ENCODE measurements at regions not wholly inside any gene's neighbourhood (a gene's known extent, or its start where the extent isn't known, plus 50 kb on each side); places are given as distances from the start of the nearest gene placed in this dataset.
"Not testable (repeated sequence)": the region's sequence is repeated elsewhere in the genome, so short reads cannot be mapped to it uniquely, and the experiment has no call there.

DNA sequence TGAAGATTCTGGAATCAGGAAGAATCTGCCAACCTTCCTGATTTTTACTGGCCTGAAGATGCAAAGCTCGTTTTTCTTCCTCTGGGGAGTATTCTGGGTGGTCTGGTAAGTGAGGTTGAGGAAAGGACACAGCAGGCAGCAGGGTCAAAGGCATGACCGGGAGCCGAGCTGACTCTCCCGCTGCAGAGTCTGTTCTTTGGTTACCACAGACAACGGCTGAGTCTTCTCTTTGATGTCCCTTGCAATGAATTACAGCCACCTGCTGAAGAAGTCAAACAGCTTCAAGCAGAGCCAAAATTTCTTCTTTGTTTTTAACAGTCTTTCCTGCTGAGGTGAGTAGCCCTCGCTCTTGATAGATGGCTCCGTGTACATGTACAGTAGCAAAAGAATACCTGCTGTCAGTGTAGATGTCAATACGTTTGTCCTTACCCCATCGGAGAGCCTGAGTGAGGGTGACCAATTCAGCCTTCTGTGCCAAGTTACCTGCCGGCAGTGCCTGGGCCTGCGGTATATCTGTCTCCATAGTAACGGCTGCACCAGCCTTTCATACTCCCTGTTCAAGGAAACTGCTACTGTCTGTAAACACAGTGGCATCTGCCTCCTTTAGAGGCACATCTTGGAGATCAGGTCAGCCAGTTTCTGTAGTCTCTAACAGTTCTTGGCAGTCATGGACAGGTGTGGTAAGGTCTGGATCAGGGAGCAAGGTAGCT, 76.4 kb downstream of the PRR15 start:
- no peak for DNase-seq (ENCODE audit: low read depth)
- no peak overlapping the region for H3K4me3 ChIP-seq (ENCODE audit: low read depth, low read length)
- TF ChIP-seq, protein P1, sequence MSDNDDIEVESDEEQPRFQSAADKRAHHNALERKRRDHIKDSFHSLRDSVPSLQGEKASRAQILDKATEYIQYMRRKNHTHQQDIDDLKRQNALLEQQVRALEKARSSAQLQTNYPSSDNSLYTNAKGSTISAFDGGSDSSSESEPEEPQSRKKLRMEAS (IDR thresholded peaks at IDR 0.05; ENCODE audit: low read depth, low read length): no peak
- TF ChIP-seq MYC (IDR thresholded peaks at IDR 0.05; ENCODE audit: low read depth, low read length): no peak
- TF ChIP-seq CTCF (IDR thresholded peaks at IDR 0.05; ENCODE audit: low read depth, low read length): no peak
- no peak for TF ChIP-seq POLR2A (IDR thresholded peaks at IDR 0.05; ENCODE audit: extremely low read depth, insufficient read length)

DNA sequence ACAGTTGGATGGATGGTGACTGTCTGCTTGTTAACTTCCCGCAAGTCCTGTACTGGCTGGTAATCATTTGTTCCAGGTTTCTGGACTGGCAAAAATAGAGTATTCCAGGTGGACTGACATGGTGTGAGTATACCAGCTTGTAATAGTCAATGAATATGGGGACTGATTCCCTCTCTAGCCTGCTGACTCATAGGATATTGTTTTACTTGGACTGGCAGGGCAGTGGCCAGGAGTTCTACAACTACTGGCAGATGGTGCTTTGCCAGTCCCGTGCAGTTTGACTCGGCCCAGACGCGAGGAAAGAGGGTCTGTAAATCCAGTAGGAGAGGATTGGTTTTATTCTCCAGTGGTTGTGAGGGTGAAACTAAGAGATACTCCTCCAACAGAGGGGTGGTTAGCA, 78.0 kb downstream of the PRR15 start:
- TF ChIP-seq, protein P1 (IDR thresholded peaks at IDR 0.05; ENCODE audit: low read depth, low read length): no peak
- TF ChIP-seq CTCF (IDR thresholded peaks at IDR 0.05; ENCODE audit: low read depth, low read length) (no peak), MYC (IDR thresholded peaks at IDR 0.05; ENCODE audit: low read depth, low read length) (no peak), POLR2A (IDR thresholded peaks at IDR 0.05; ENCODE audit: extremely low read depth, insufficient read length) (no peak)
- H3K4me3 ChIP-seq (ENCODE audit: low read depth, low read length): no peak overlapping the region
- no peak for DNase-seq (ENCODE audit: low read depth)

- H3K4me3 ChIP-seq (ENCODE audit: low read depth, low read length): no peak overlapping the region
- TF ChIP-seq MYC (IDR thresholded peaks at IDR 0.05; ENCODE audit: low read depth, low read length) (no peak), POLR2A (IDR thresholded peaks at IDR 0.05; ENCODE audit: extremely low read depth, insufficient read length) (no peak), CTCF (IDR thresholded peaks at IDR 0.05; ENCODE audit: low read depth, low read length) (no peak)
- TF ChIP-seq, protein P1 (IDR thresholded peaks at IDR 0.05; ENCODE audit: low read depth, low read length): no peak
- no peak for DNase-seq (ENCODE audit: low read depth)
These were observed 79.0 kb downstream of the PRR15 start for GRCh38 chr7:29642494-29643155.

DNA sequence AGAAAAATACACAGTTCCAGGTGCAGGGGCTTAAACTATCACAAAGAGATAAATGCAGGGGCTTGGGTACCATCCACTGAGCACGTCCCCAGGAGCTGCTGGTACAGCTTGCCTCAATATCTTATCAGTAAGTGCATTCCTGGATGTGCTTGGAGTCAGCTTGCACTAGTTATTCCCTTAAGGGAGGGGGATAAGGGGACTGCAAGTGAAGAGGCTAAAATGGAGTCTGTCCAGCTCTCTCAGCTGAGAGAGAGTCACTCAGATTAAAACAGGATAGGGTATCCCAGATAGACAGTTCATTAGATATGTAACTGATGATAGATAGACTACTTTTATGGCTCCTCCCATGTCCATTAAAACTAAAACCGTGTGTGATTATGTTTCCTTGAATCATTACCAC, 82.5 kb downstream of the PRR15 start:
- not testable (repeated sequence) for DNase-seq (ENCODE audit: low read depth); H3K4me3 ChIP-seq (ENCODE audit: low read depth, low read length)

- TF ChIP-seq CTCF (IDR thresholded peaks at IDR 0.05; ENCODE audit: low read depth, low read length) (no peak), MYC (IDR thresholded peaks at IDR 0.05; ENCODE audit: low read depth, low read length) (no peak), POLR2A (IDR thresholded peaks at IDR 0.05; ENCODE audit: extremely low read depth, insufficient read length) (no peak)
- TF ChIP-seq, protein P1 (IDR thresholded peaks at IDR 0.05; ENCODE audit: low read depth, low read length): no peak
- H3K4me3 ChIP-seq (ENCODE audit: low read depth, low read length): no peak overlapping the region
- no peak for DNase-seq (ENCODE audit: low read depth)
These were observed 83.5 kb downstream of the PRR15 start for GRCh38 chr7:29647020-29647654.

DNA sequence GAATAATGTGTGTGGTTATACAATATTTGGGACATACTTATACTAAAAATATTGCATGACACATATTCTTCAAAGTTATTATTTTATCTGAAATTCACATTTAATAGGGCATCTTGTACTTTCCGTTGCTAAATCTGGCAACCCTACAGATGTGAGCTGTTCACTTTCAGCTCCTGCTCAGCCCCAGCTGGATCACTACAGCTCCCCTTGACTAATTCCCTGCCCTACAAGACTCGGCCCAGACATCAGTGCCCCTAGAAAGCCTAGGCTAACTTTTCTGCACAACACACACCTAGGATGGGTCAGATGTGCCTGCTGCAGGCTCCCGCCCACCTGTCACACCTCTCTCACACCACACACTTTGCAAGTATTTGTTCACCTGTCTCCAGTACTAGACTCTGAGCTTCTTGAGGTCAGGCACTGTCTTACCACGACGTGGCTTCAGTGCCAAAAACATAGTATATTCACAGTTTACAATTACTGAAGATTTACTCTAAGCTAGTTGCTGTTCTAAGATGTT, 84.1 kb downstream of the PRR15 start:
- DNase-seq (ENCODE audit: low read depth); H3K4me3 ChIP-seq (ENCODE audit: low read depth, low read length): not testable (repeated sequence)
